T-helper 1 cell treated with Interleukin-12 subunit alpha and Interleukin-12 subunit beta and Interleukin-4 antibody, amounts not matched to agents 30 ng/mL and 1 ng/mL, for 36 hours (primary cell): ENCODE measurements at regions not wholly inside any gene's neighbourhood (a gene's known extent, or its start where the extent isn't known, plus 50 kb on each side); places are given as distances from the start of the nearest gene placed in this dataset.
"Not testable (repeated sequence)": the region's sequence is repeated elsewhere in the genome, so short reads cannot be mapped to it uniquely, and the experiment has no call there.

Source experiments
- intact Hi-C: fragments of 100-400 bp; cut with micrococcal nuclease; formaldehyde crosslinking; loops from one replicate; pipeline ENCODE4 v1.15.1; 2024

DNA sequence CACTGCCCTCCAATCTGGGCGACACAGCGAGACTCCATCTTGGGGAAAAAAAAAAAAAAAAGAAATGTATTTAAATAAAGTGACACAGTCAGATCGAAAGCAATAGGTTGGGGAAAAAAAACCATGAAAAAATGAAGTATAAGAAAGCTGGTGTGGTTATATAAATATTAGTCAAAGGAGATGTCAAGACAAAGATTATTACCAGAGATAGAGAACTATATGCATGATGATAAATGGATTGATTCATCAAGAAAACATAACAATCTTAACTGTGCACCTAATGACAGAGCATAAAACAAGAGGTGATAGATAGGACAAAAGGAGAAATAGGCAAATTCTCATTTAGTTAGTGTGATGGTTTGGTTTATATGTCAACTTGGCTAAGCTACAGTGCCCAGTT, 146.9 kb upstream of the AHI1 start:
- intact Hi-C loops = loop anchor here (5.0 kb wide), 1 partner anchor 77 kb away; no protein-coding TSS in a partner anchor

- intact Hi-C loops = no loop called here
Measured at GRCh38 chr6:135647521-135647920, 150.0 kb upstream of the AHI1 start.

- intact Hi-C loops = no loop called here
Measured at GRCh38 chr6:135651964-135652755, 154.6 kb upstream of the AHI1 start.

- intact Hi-C loops = no loop called here
Measured at GRCh38 chr6:135655055-135655454, 157.5 kb upstream of the AHI1 start.

DNA sequence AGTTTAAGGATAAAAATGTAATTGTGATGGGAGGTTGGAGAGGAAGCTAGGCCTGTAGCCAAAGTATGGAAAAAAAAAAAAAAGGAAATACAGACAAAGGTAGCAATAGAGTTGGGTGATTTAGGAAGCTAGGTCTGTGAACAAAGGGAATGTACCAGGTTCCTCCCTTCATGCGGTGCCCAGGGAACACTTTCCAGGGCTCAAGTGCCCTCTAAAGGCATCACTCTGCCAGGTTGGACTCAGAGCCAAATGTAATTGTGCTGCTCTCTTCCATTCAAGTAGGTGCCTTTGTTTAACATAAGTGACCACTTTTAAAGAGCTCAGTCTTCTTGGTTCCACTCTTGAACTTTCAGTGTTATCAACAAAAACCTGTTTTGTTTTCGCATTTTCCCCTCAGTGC, 159.7 kb upstream of the AHI1 start:
- intact Hi-C loops = loop anchor here (2.0 kb wide), 1 partner anchor 18 kb away; no protein-coding TSS in a partner anchor

GRCh38 chr6:135658481-135658880, 160.9 kb upstream of the AHI1 start:
- intact Hi-C loops = no loop called here

GRCh38 chr6:135658916-135659315, 161.4 kb upstream of the AHI1 start:
- intact Hi-C loops = no loop called here

DNA sequence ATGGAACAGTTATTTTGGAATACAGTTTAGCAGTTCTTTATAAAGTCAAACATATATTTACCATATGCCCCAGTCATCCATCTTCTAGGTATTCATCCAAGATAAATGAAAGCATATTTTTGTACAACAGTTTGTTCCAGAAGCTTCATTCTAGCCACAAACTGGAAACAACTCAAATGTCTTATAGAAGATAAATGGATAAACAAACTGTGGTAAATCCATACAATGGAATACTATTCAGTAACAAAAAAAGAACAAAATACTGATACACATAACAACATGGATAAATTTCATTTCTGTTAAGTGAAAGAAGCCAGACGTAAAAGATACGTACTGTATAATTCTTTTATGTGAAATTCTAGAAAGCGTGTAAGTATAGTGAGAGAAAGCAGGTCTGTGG, 167.0 kb upstream of the AHI1 start:
- intact Hi-C loops = no loop called here

DNA sequence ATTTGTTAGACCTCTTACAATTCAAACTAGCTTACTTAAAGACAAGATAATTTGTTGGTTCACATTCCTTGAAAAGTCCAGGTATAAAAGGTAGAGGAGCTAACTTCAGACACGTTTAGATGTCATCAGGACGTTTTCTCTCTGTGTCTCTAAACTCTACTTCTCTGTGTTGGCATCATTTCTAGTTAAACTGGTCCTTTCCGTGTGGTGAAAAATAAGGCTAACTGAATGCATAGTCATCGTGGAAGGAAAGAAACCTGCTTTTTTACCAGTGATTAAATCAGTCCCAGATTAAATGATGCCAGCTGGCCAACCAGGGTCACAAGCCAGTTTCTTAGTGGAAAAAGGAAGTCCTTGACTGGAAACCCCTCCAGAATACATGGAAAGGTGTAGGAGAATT, 168.4 kb upstream of the AHI1 start:
- intact Hi-C loops = no loop called here

- intact Hi-C loops = no loop called here
Measured at GRCh38 chr6:135667691-135668455, 170.3 kb upstream of the AHI1 start.

DNA sequence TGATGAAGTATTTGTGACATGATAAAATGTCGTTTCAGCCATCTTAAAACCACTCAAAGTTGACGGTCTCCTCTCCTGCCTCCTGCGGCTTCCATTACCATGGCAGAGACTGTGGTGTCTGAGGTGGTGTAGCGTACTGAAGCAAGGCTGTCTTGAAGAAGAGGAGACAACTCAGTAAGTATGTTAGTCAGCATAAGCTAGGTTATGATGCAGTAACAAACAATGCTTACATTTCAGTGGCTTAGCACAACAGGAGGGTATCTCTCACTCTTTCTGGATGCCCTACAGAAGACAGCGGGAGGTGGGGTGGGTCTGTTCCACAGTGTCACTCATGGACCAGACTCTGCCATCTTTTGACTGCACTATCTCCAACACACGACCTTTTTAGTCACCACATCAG, 174.7 kb upstream of the AHI1 start:
- intact Hi-C loops = no loop called here

DNA sequence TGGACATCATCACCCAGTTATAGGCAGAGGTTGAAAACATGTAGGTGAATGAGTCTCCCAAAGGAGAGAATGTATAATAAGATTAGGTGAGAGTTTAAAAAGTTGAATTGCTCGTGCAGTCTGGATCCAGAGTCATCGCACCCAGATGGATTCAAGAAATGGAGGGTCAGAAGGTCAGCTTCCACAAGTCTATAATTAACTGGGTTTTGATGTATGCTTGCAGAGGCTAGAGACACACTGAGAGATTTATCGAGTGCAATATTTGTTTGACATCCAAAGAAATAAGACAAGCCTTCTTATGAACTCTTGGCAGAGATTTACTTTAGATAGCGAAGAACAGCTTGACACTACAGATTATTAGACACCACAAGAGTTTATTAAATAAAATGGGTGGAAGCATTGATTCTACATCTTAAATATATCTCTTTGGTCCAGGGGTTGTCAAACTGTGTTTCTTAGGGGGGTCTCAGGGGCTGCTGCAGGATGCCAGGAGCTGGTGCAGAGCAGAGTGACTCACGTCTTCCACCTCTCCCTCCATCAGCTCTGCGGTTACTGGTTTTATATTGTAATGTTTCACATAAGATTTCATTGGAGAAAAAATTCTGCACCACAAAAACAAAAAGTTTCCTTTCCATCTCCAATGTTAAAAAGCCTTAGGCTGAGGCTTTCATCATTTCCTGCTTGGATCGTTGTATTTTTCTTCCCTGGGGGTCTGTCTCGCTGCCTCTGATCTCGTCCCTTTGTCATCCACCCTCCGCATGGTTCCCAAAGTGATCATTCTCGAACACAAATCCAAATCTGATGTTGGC, 176.2 kb upstream of the AHI1 start:
- intact Hi-C loops = loop anchor here (2.0 kb wide), 1 partner anchor 17 kb away; no protein-coding TSS in a partner anchor

- intact Hi-C loops = loop anchor here (2.0 kb wide), 1 partner anchor 18 kb away; no protein-coding TSS in a partner anchor
Measured at GRCh38 chr6:135675026-135675425, 176.5 kb upstream of the PDE7B start.

- intact Hi-C loops = loop anchor here (1.0 to 2.0 kb wide), 10 partner anchors 19 to 641 kb away; no protein-coding TSS in a partner anchor
Measured at GRCh38 chr6:135675862-135676261, 175.6 kb upstream of the PDE7B start.

DNA sequence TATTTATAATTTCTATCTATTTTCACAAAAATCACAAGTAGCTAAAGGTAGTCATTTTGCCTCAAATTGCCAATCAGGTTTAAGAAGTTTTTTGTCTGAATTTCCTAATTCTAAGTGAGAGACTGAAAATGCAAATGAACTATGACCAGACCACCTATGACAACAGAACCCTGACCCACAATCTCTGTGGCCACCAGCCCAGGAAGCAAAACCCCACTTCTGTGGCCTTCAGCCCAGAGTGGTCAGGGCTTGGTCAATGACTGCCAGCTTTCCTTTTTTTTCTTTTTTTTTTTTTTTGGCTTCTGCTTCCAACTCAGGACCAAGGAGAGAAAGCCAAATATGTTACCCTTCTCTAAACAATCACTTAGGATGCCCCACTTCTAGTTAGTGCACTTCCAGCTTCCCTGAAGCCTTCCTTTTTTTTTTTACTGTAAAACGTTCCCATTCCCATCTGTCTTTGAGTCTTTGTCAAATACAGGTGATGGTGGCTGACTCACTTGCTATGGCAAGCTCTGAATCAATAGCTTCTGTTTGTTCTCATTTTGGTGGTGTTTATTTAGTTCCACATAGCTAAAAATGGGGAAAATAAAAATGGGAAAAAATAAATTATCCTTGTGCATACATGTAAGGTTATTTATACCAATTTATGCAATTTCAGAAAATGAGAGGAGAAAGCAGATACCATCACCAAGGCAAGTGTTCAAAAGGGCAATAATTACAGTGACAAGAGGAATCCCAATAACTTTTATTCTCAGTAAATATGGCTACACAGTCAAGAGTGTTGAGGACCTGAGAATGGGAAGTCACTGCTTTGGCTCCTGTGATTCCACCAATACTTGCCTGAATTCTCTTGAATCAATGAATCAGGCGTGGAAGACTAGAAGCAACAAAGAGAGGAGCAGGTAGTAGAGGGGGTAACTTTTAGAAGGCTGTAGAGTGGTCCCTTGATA, 170.3 kb upstream of the PDE7B start:
- intact Hi-C loops = no loop called here

DNA sequence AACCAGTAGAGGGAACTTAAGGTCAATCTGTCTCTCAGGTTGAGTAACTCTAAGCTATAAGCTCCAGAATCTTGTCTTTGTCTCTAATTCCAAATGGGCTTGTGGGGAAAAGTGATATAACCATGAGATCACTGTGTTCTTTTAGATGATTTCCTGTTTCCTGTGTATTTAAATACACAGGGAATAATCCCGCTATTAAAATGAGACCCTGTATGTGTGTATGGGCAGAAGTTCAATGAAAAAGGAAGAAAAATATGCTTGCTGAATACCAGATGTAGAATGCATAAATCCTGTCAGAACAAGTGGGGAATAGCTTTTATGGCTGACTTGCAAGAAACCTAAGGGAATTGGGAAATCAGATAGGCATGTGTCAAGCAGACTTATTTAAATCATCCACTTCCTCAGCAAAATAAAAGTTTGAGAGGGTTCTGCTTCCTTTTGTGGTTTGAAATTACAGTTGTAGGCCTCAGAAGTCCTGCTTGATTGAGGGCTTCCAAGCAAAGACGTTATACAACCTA, 164.7 kb upstream of the PDE7B start:
- intact Hi-C loops = no loop called here

GRCh38 chr6:135688476-135688875, 163.0 kb upstream of the PDE7B start:
- intact Hi-C loops = not testable (repeated sequence)

DNA sequence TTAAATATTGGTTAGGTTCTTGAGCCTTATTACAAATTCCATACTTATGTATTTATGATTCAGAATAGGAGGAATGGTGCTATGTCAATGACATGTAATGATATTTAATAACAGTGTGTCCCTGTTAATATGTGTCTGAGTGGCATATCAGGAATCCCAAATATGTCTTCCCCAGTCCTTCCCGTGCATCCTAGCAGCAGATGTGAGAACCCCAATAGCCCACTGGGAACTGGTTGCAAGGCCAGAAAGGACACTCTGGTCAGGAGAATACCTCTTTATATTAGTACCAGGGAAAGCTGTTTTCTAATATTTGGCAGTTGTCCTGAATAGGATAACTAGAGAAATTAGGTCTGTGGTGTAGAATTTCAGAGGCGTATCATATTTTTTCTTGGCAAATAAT, 159.1 kb upstream of the PDE7B start:
- intact Hi-C loops = no loop called here

- intact Hi-C loops = no loop called here
Measured at GRCh38 chr6:135693811-135694370, 157.6 kb upstream of the PDE7B start.

GRCh38 chr6:135699705-135700104, 151.8 kb upstream of the PDE7B start:
- intact Hi-C loops = no loop called here
